Prostate gland (tissue), 2 donors: ENCODE measurements at regions not wholly inside any gene's neighbourhood (a gene's known extent, or its start where the extent isn't known, plus 50 kb on each side); places are given as distances from the start of the nearest gene placed in this dataset.
"Not testable (repeated sequence)": the region's sequence is repeated elsewhere in the genome, so short reads cannot be mapped to it uniquely, and the experiment has no call there.

ENCODE experiments used
- POLR2A ChIP-seq: fragments of 450-650 bp; IDR thresholded peaks from one replicate; pipeline ENCODE4 v1.6.1; 2016; ENCODE audit warnings: antibody characterized with exemption, mild to moderate bottlenecking
- TF ChIP-seq, protein P1 (sequence below), 4 experiments: fragments of 200-600 bp in 2 of 4; fragments of 450-650 bp in 2 of 4; sonication (generic) in 2 of 4; IDR thresholded peaks; 1 replicate in 3 of 4; 2 replicates in 1 of 4; pipeline ENCODE4 v1.5.1; 2016 to 2019; ENCODE audit warnings: antibody characterized with exemption in 4 of 4, mild to moderate bottlenecking in 2 of 4, moderate library complexity in 2 of 4

GRCh38 chr2:111376971-111377352 lies 256.2 kb downstream of the BCL2L11 start:
- TF ChIP-seq, protein P1, sequence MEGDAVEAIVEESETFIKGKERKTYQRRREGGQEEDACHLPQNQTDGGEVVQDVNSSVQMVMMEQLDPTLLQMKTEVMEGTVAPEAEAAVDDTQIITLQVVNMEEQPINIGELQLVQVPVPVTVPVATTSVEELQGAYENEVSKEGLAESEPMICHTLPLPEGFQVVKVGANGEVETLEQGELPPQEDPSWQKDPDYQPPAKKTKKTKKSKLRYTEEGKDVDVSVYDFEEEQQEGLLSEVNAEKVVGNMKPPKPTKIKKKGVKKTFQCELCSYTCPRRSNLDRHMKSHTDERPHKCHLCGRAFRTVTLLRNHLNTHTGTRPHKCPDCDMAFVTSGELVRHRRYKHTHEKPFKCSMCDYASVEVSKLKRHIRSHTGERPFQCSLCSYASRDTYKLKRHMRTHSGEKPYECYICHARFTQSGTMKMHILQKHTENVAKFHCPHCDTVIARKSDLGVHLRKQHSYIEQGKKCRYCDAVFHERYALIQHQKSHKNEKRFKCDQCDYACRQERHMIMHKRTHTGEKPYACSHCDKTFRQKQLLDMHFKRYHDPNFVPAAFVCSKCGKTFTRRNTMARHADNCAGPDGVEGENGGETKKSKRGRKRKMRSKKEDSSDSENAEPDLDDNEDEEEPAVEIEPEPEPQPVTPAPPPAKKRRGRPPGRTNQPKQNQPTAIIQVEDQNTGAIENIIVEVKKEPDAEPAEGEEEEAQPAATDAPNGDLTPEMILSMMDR (IDR thresholded peaks at IDR 0.05), result not testable (repeated sequence)
- TF ChIP-seq POLR2A, result not testable (repeated sequence)
